IPS DF 4.7 (cell line): ENCODE measurements at regions not wholly inside any gene's neighbourhood (a gene's known extent, or its start where the extent isn't known, plus 50 kb on each side); places are given as distances from the start of the nearest gene placed in this dataset.
"Not testable (repeated sequence)": the region's sequence is repeated elsewhere in the genome, so short reads cannot be mapped to it uniquely, and the experiment has no call there.

Experiments
- DNase-seq: peaks from one replicate; pipeline ENCODE4 v3.0.0-alpha.2; 2013; ENCODE audit warnings: low spot score; ENCODE audit errors: extremely low read depth

- DNase-seq: no peak
Measured at GRCh38 chr4:77360451-77360850, 203.4 kb downstream of the CCNG2 start.

- not testable (repeated sequence) for DNase-seq
Measured at GRCh38 chr4:77366876-77367275, 209.9 kb downstream of the CCNG2 start.

- DNase-seq: no peak
Measured at GRCh38 chr4:77367638-77368037, 210.6 kb downstream of the CCNG2 start.

- no peak for DNase-seq
Measured at GRCh38 chr4:77372375-77372774, 215.4 kb downstream of the CCNG2 start.

- no peak for DNase-seq
Measured at GRCh38 chr4:77375866-77376607, 219.0 kb downstream of the CCNG2 start.

- no peak for DNase-seq
Measured at GRCh38 chr4:77376788-77377460, 219.9 kb downstream of the CCNG2 start.

- no peak for DNase-seq
Measured at GRCh38 chr4:77384094-77384493, 221.5 kb upstream of the CXCL13 start.

- DNase-seq: peak; percentile 60
Measured at GRCh38 chr4:77385124-77385969, 220.3 kb upstream of the CXCL13 start.

- no peak for DNase-seq
Measured at GRCh38 chr4:77393996-77394395, 211.6 kb upstream of the CXCL13 start.

- no peak for DNase-seq
Measured at GRCh38 chr4:77395481-77395880, 210.1 kb upstream of the CXCL13 start.

- DNase-seq: no peak
Measured at GRCh38 chr4:77398256-77398655, 207.4 kb upstream of the CXCL13 start.

GRCh38 chr4:77399831-77400230 lies 205.8 kb upstream of the CXCL13 start:
- no peak for DNase-seq

GRCh38 chr4:77413766-77414165 lies 191.9 kb upstream of the CXCL13 start:
- no peak for DNase-seq

- DNase-seq: no peak
Measured at GRCh38 chr4:77415689-77416088, 189.9 kb upstream of the CXCL13 start.

GRCh38 chr4:77418333-77418732 lies 187.3 kb upstream of the CXCL13 start:
- DNase-seq: no peak

GRCh38 chr4:77430847-77431246 lies 174.8 kb upstream of the CXCL13 start:
- no peak for DNase-seq

GRCh38 chr4:77431546-77431945 lies 174.1 kb upstream of the CXCL13 start:
- DNase-seq: no peak

GRCh38 chr4:77432717-77433417 lies 172.8 kb upstream of the CXCL13 start:
- DNase-seq: no peak

GRCh38 chr4:77433418-77433733 lies 172.2 kb upstream of the CXCL13 start:
- DNase-seq: no peak

- no peak for DNase-seq
Measured at GRCh38 chr4:77434299-77435092, 171.1 kb upstream of the CXCL13 start.

GRCh38 chr4:77437079-77437478 lies 168.5 kb upstream of the CXCL13 start:
- DNase-seq: no peak
